Loucy (cell line): ENCODE measurements at regions not wholly inside any gene's neighbourhood (a gene's known extent, or its start where the extent isn't known, plus 50 kb on each side); places are given as distances from the start of the nearest gene placed in this dataset.

ENCODE experiments used
- H2AFZ ChIP-seq: fragments of 200-600 bp; sonication (generic); 2 replicates; pipeline ENCODE4 v1.6.0; 2016; ENCODE audit warnings: antibody characterized with exemption, mild to moderate bottlenecking, low read length, moderate library complexity
- H3F3A ChIP-seq: fragments of 200-600 bp; 2 replicates; pipeline ENCODE4 v1.6.0; 2016; ENCODE audit warnings: antibody characterized with exemption, low read depth, mild to moderate bottlenecking
- H3K27me3 ChIP-seq: fragments of 200-600 bp; sonication (generic); 2 replicates; pipeline ENCODE4 v1.6.1; 2014; ENCODE audit warnings: low read length, mild to moderate bottlenecking; ENCODE audit not compliant: insufficient read depth, poor library complexity, severe bottlenecking
- H3K36me3 ChIP-seq: fragments of 200-600 bp; sonication (generic); 2 replicates; pipeline ENCODE4 v1.6.1; 2016; ENCODE audit warnings: low read length; ENCODE audit not compliant: insufficient read depth
- H3K4me1 ChIP-seq: fragments of 200-600 bp; sonication (generic); 2 replicates; pipeline ENCODE4 v1.5.1; 2014; ENCODE audit warnings: low read length, mild to moderate bottlenecking; ENCODE audit not compliant: insufficient read depth, poor library complexity, severe bottlenecking
- H3K4me2 ChIP-seq: fragments of 200-600 bp; sonication (generic); 2 replicates; pipeline ENCODE4 v1.6.0; 2014; ENCODE audit warnings: antibody characterized with exemption, low read length, low read depth, mild to moderate bottlenecking; ENCODE audit not compliant: poor library complexity, severe bottlenecking
- H3K4me3 ChIP-seq: fragments of 200-600 bp; sonication (generic); 2 replicates; pipeline ENCODE4 v1.5.1; 2014; ENCODE audit warnings: low read length, mild to moderate bottlenecking, mixed read lengths; ENCODE audit not compliant: poor library complexity, severe bottlenecking
- H3K79me2 ChIP-seq: fragments of 200-600 bp; sonication (generic); 2 replicates; pipeline ENCODE4 v1.6.1; 2014; ENCODE audit warnings: low read length; ENCODE audit not compliant: insufficient read depth
- H3K9ac ChIP-seq: fragments of 200-600 bp; sonication (generic); 2 replicates; pipeline ENCODE4 v1.6.0; 2014; ENCODE audit warnings: mild to moderate bottlenecking, low read depth, low read length, moderate library complexity; ENCODE audit not compliant: poor library complexity, severe bottlenecking
- H3K9me2 ChIP-seq: fragments of 200-600 bp; sonication (generic); replicated peaks from 2 replicates; pipeline ENCODE4 v1.6.1; 2016; ENCODE audit warnings: low read depth, low read length, mixed read lengths
- H3K9me3 ChIP-seq: fragments of 200-600 bp; sonication (generic); 2 replicates; pipeline ENCODE4 v1.6.1; 2014; ENCODE audit warnings: mild to moderate bottlenecking, antibody characterized with exemption, low read length, low read depth; ENCODE audit not compliant: insufficient read depth
- H4K20me1 ChIP-seq: fragments of 200-600 bp; sonication (generic); 2 replicates; pipeline ENCODE4 v1.6.0; 2014; ENCODE audit warnings: antibody characterized with exemption, low read length, mild to moderate bottlenecking; ENCODE audit not compliant: insufficient read depth, poor library complexity, severe bottlenecking
- EZH2phosphoT487 ChIP-seq: fragments of 200-600 bp; IDR thresholded peaks from 2 replicates; pipeline ENCODE4 v1.6.1; 2018; ENCODE audit warnings: antibody characterized with exemption, mild to moderate bottlenecking, moderate library complexity, borderline replicate concordance
- TF ChIP-seq, protein P1 (sequence below): fragments of 200-600 bp; sonication (generic); conservative IDR thresholded peaks from 2 replicates; pipeline ENCODE4 v1.5.1; 2014; ENCODE audit warnings: mild to moderate bottlenecking, antibody characterized with exemption, low read length

DNA sequence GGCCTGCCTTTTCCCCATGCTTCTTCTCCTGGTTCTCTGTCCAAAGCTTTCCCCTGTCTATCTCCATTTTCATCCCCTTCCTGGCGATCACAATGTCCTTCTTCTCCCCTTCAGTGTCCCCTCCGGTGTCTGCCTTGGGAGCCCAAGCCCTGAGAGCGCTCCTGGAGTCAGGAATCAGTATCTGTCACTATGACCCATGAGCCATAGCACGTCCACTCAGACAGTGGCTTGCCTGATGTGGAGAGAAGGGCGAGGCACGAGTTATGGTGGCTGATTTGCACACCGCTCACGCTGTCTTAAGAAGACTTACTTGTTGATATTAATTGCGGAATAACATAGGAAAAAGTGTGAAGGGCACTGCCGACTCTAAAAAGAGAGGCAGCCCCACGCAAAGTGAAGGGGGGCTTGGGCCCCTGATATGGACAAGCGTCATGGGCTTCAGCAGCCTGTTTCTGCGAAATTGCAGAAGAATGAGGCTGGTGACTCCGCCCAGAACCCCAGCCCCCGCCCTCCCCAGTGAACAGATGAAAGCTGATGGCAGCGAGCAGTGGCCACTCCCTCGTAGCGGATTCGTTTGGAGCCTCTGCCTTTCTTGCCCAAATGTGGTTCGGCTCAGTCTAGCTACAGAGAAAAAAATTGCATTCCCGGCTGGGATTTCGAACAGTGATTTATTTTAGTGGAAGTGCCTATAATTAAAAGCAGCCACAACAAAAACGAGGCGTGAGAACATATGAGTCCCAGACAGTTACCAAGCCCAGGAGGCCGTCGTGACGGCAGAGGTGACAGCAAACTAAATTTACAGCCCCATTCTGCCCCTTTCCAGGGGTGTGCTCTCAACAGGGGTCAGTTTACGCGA lies 149.8 kb downstream of the ICE1 start:
- Histone ChIP-seq H3K9ac (no peak overlapping the region), H3K4me1 (no peaks in the 10 kb centered on the region), H4K20me1 (no peaks in the 10 kb centered on the region), H3K4me3 (no peak overlapping the region), H3K9me3 (peaks cover 4% of the 10 kb centered on the region; the same call in 1 of the 2 replicates), H3K4me2 (no peak overlapping the region), H3K36me3 (no peaks in the 10 kb centered on the region), H3K27me3 (no peaks in the 10 kb centered on the region), H3F3A (no peaks in the 10 kb centered on the region), H3K9me2 (no peaks in the 10 kb centered on the region), H3K79me2 (no peaks in the 10 kb centered on the region), H2AFZ (no peak overlapping the region)
- TF ChIP-seq EZH2phosphoT487, result no peak
- TF ChIP-seq, protein P1, sequence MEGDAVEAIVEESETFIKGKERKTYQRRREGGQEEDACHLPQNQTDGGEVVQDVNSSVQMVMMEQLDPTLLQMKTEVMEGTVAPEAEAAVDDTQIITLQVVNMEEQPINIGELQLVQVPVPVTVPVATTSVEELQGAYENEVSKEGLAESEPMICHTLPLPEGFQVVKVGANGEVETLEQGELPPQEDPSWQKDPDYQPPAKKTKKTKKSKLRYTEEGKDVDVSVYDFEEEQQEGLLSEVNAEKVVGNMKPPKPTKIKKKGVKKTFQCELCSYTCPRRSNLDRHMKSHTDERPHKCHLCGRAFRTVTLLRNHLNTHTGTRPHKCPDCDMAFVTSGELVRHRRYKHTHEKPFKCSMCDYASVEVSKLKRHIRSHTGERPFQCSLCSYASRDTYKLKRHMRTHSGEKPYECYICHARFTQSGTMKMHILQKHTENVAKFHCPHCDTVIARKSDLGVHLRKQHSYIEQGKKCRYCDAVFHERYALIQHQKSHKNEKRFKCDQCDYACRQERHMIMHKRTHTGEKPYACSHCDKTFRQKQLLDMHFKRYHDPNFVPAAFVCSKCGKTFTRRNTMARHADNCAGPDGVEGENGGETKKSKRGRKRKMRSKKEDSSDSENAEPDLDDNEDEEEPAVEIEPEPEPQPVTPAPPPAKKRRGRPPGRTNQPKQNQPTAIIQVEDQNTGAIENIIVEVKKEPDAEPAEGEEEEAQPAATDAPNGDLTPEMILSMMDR, result no peak

DNA sequence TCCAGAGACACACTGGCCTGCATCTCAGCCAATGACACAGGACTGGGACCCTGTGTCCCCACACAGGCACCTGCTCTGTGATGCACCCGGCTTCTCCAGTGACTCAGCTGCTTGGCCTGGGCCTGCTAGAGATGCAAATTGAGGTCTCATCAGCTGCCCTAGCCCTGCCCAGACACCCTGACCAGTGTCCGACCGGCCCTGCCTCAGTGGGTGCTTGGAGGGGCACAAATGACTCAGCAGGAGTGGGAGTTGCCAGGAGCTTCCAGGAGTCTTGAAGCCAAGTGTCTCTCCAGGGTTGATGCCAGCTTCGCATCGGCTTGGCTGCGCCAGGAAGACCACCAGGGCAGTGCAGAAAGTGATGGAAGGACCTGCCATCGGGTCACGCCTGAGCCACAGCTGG lies 148.2 kb downstream of the ICE1 start:
- no peak for TF ChIP-seq EZH2phosphoT487
- TF ChIP-seq, protein P1, result no peak
- Histone ChIP-seq H3K9me3 (peaks cover 4% of the 10 kb centered on the region; the same call in 1 of the 2 replicates), H3K9me2 (no peaks in the 10 kb centered on the region), H2AFZ (no peak overlapping the region), H3K27me3 (no peaks in the 10 kb centered on the region), H3K36me3 (no peaks in the 10 kb centered on the region), H4K20me1 (no peaks in the 10 kb centered on the region), H3K79me2 (no peaks in the 10 kb centered on the region), H3K4me1 (no peaks in the 10 kb centered on the region), H3K4me3 (no peak overlapping the region), H3F3A (no peaks in the 10 kb centered on the region), H3K9ac (no peak overlapping the region), H3K4me2 (no peak overlapping the region)

DNA sequence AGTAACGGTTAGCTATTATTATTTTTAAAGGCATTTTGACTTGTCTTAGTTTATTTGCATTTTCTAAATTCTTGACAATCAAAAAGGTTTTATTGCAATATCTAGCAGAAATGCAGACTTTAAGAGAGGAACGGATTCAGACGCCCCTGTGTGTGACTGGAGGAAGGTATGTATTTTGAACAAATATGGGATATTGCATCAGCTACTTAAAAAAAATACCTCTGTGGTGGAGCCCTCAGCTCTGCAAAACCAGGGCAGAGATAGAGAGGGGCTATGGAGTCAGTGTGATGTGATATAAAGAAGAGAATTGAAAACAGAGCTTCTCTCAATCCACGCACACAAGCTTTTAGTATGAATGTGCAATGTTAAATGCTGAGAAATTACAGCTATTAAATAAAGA lies 142.4 kb downstream of the ICE1 start:
- H3K9me2 ChIP-seq, result no peaks in the 10 kb centered on the region
- H2AFZ ChIP-seq, result no peak overlapping the region
- H3K36me3 ChIP-seq, result no peaks in the 10 kb centered on the region
- no peaks in the 10 kb centered on the region for H3F3A ChIP-seq
- H3K9ac ChIP-seq, result no peak overlapping the region
- TF ChIP-seq, protein P1, result no peak
- TF ChIP-seq EZH2phosphoT487, result no peak
- no peaks in the 10 kb centered on the region for H3K79me2 ChIP-seq
- no peaks in the 10 kb centered on the region for H3K27me3 ChIP-seq
- no peaks in the 10 kb centered on the region for H4K20me1 ChIP-seq
- no peaks in the 10 kb centered on the region for H3K4me1 ChIP-seq
- H3K4me2 ChIP-seq, result no peak overlapping the region
- H3K9me3 ChIP-seq, result no peaks in the 10 kb centered on the region; the same call in 1 of the 2 replicates
- H3K4me3 ChIP-seq, result no peak overlapping the region
